Activated naive CD4-positive, alpha-beta T cell treated with anti-CD3 and anti-CD28 coated beads for 36 hours (primary cell): ENCODE measurements at regions not wholly inside any gene's neighbourhood (a gene's known extent, or its start where the extent isn't known, plus 50 kb on each side); places are given as distances from the start of the nearest gene placed in this dataset.

Source experiments
- CTCF ChIA-PET: fragments of 350-600 bp; sonication (Branson Sonifier 250); formaldehyde crosslinking; loops from one replicate; lab custom pipeline; 2021; ENCODE audit warnings: antibody characterized with exemption; lab: Charles Lee
- DNase-seq: peaks from one replicate; pipeline ENCODE4 v3.0.0-alpha.2; 2020
- H3K27ac Mint-ChIP-seq: one replicate; pipeline ENCODE4 v1.8.0; 2021; ENCODE audit warnings: mild to moderate bottlenecking, mixed read lengths
- H3K27me3 Mint-ChIP-seq: one replicate; pipeline ENCODE4 v1.8.0; 2021; ENCODE audit warnings: low read depth, mixed read lengths
- H3K36me3 Mint-ChIP-seq: one replicate; pipeline ENCODE4 v1.8.0; 2021; ENCODE audit warnings: low read depth, mixed read lengths
- H3K4me1 Mint-ChIP-seq: one replicate; pipeline ENCODE4 v1.8.0; 2021; ENCODE audit warnings: low read depth, mixed read lengths
- H3K4me3 Mint-ChIP-seq: one replicate; pipeline ENCODE4 v1.8.0; 2021; ENCODE audit warnings: mild to moderate bottlenecking, moderate library complexity, mixed read lengths
- H3K9me3 Mint-ChIP-seq: one replicate; pipeline ENCODE4 v1.8.0; 2021; ENCODE audit warnings: mixed read lengths
- intact Hi-C: fragments of 100-400 bp; cut with micrococcal nuclease; formaldehyde crosslinking; loops from one replicate; pipeline ENCODE4 v1.15.1; 2023

GRCh38 chr4:106869551-106869950 is 166.6 kb downstream of the DKK2 start:
- no peaks in the 10 kb centered on the region for H3K36me3 Mint-ChIP-seq
- H3K27me3 Mint-ChIP-seq = no peaks in the 10 kb centered on the region
- no peak overlapping the region for H3K4me3 Mint-ChIP-seq
- no peaks in the 10 kb centered on the region for H3K4me1 Mint-ChIP-seq
- H3K27ac Mint-ChIP-seq = no peak overlapping the region
- H3K9me3 Mint-ChIP-seq = peaks cover under 1% of the 10 kb centered on the region
- CTCF ChIA-PET = no interaction called here
- intact Hi-C loops = no loop called here
- DNase-seq = no peak

- H3K27ac Mint-ChIP-seq = no peak overlapping the region
- no peaks in the 10 kb centered on the region for H3K9me3 Mint-ChIP-seq
- intact Hi-C loops = no loop called here
- no peak for DNase-seq
- CTCF ChIA-PET = interaction anchor here (0.5 to 1.0 kb wide), 2 partner anchors 30 to 66 kb away, joined by 3 read pairs; no protein-coding TSS in a partner anchor
- H3K27me3 Mint-ChIP-seq = no peaks in the 10 kb centered on the region
- no peaks in the 10 kb centered on the region for H3K36me3 Mint-ChIP-seq
- no peaks in the 10 kb centered on the region for H3K4me1 Mint-ChIP-seq
- no peak overlapping the region for H3K4me3 Mint-ChIP-seq
These were observed 167.6 kb downstream of the DKK2 start for GRCh38 chr4:106868381-106869035.

GRCh38 chr4:106864231-106864630 is 171.9 kb downstream of the DKK2 start:
- Mint-ChIP-seq H3K9me3 (no peaks in the 10 kb centered on the region), H3K36me3 (no peaks in the 10 kb centered on the region)

GRCh38 chr4:106854569-106855351 is 181.4 kb downstream of the DKK2 start:
- no peak for DNase-seq
- Mint-ChIP-seq H3K4me1 (no peaks in the 10 kb centered on the region), H3K36me3 (no peaks in the 10 kb centered on the region), H3K9me3 (peaks cover 4% of the 10 kb centered on the region), H3K4me3 (no peak overlapping the region), H3K27me3 (no peaks in the 10 kb centered on the region), H3K27ac (no peak overlapping the region)
- CTCF ChIA-PET = no interaction called here
- intact Hi-C loops = no loop called here

More at GRCh38 chr4:106864231-106864630, 171.9 kb downstream of the DKK2 start:
- Mint-ChIP-seq H3K4me1 (no peaks in the 10 kb centered on the region), H3K27ac (no peak overlapping the region), H3K27me3 (no peaks in the 10 kb centered on the region), H3K4me3 (no peak overlapping the region)
- intact Hi-C loops = no loop called here
- no peak for DNase-seq
- CTCF ChIA-PET = interaction anchor here (0.7 kb wide), 1 partner anchor 318 kb away, joined by 3 read pairs; no protein-coding TSS in a partner anchor

- Mint-ChIP-seq H3K9me3 (peaks cover 4% of the 10 kb centered on the region), H3K27ac (no peak overlapping the region), H3K4me3 (no peak overlapping the region), H3K27me3 (no peaks in the 10 kb centered on the region), H3K4me1 (no peaks in the 10 kb centered on the region), H3K36me3 (no peaks in the 10 kb centered on the region)
- CTCF ChIA-PET = interaction anchor here (0.8 kb wide), 1 partner anchor 349 kb away, joined by 3 read pairs; no protein-coding TSS in a partner anchor
- DNase-seq = no peak
- intact Hi-C loops = no loop called here
These were observed 183.7 kb downstream of the DKK2 start for GRCh38 chr4:106852426-106852825.

GRCh38 chr4:106851726-106852125 is 184.4 kb downstream of the DKK2 start:
- Mint-ChIP-seq H3K4me3 (no peak overlapping the region), H3K27ac (no peak overlapping the region), H3K9me3 (no peaks in the 10 kb centered on the region), H3K36me3 (no peaks in the 10 kb centered on the region), H3K27me3 (no peaks in the 10 kb centered on the region), H3K4me1 (no peaks in the 10 kb centered on the region)
- no peak for DNase-seq
- CTCF ChIA-PET = no interaction called here
- intact Hi-C loops = no loop called here

GRCh38 chr4:106850691-106851090 is 185.4 kb downstream of the DKK2 start:
- Mint-ChIP-seq H3K36me3 (no peaks in the 10 kb centered on the region), H3K9me3 (no peaks in the 10 kb centered on the region), H3K27me3 (no peaks in the 10 kb centered on the region), H3K27ac (no peak overlapping the region), H3K4me3 (no peak overlapping the region), H3K4me1 (no peaks in the 10 kb centered on the region)
- intact Hi-C loops = no loop called here
- CTCF ChIA-PET = no interaction called here
- DNase-seq = no peak

- no peaks in the 10 kb centered on the region for H3K27me3 Mint-ChIP-seq
- H3K27ac Mint-ChIP-seq = no peak overlapping the region
- DNase-seq = no peak
- H3K36me3 Mint-ChIP-seq = no peaks in the 10 kb centered on the region
- peaks cover 8% of the 10 kb centered on the region for H3K9me3 Mint-ChIP-seq
- no peaks in the 10 kb centered on the region for H3K4me1 Mint-ChIP-seq
- intact Hi-C loops = no loop called here
- no peak overlapping the region for H3K4me3 Mint-ChIP-seq
- CTCF ChIA-PET = no interaction called here
These were observed 200.2 kb downstream of the DKK2 start for GRCh38 chr4:106835919-106836318.

- no peaks in the 10 kb centered on the region for H3K36me3 Mint-ChIP-seq
- intact Hi-C loops = no loop called here
- H3K27ac Mint-ChIP-seq = no peak overlapping the region
- H3K27me3 Mint-ChIP-seq = no peaks in the 10 kb centered on the region
- no peak for DNase-seq
- no peak overlapping the region for H3K4me3 Mint-ChIP-seq
- H3K9me3 Mint-ChIP-seq = peaks cover 7% of the 10 kb centered on the region
- CTCF ChIA-PET = interaction anchor here (0.6 kb wide), 1 partner anchor 274 kb away, joined by 3 read pairs; no protein-coding TSS in a partner anchor
- no peaks in the 10 kb centered on the region for H3K4me1 Mint-ChIP-seq
These were observed 205.2 kb downstream of the DKK2 start for GRCh38 chr4:106830879-106831278.

GRCh38 chr4:106818764-106819163 is 217.3 kb downstream of the DKK2 start:
- H3K9me3 Mint-ChIP-seq = no peaks in the 10 kb centered on the region
- no peak overlapping the region for H3K4me3 Mint-ChIP-seq
- DNase-seq = no peak
- no peaks in the 10 kb centered on the region for H3K4me1 Mint-ChIP-seq
- H3K27ac Mint-ChIP-seq = no peak overlapping the region
- H3K27me3 Mint-ChIP-seq = no peaks in the 10 kb centered on the region
- CTCF ChIA-PET = no interaction called here
- intact Hi-C loops = no loop called here
- H3K36me3 Mint-ChIP-seq = no peaks in the 10 kb centered on the region

- Mint-ChIP-seq H3K36me3 (no peaks in the 10 kb centered on the region), H3K4me1 (no peaks in the 10 kb centered on the region), H3K27ac (no peak overlapping the region), H3K4me3 (no peak overlapping the region), H3K9me3 (no peaks in the 10 kb centered on the region), H3K27me3 (no peaks in the 10 kb centered on the region)
- no peak for DNase-seq
- intact Hi-C loops = no loop called here
- CTCF ChIA-PET = no interaction called here
These were observed 219.6 kb downstream of the DKK2 start for GRCh38 chr4:106816496-106816895.

GRCh38 chr4:106810122-106810521 is 226.0 kb downstream of the DKK2 start:
- intact Hi-C loops = no loop called here
- Mint-ChIP-seq H3K9me3 (no peaks in the 10 kb centered on the region), H3K4me1 (no peaks in the 10 kb centered on the region), H3K4me3 (no peak overlapping the region), H3K36me3 (no peaks in the 10 kb centered on the region), H3K27me3 (no peaks in the 10 kb centered on the region), H3K27ac (no peak overlapping the region)
- CTCF ChIA-PET = no interaction called here
- no peak for DNase-seq

GRCh38 chr4:106809076-106809475 is 227.0 kb downstream of the DKK2 start:
- intact Hi-C loops = no loop called here
- Mint-ChIP-seq H3K27ac (no peak overlapping the region), H3K27me3 (no peaks in the 10 kb centered on the region), H3K36me3 (no peaks in the 10 kb centered on the region), H3K4me1 (no peaks in the 10 kb centered on the region), H3K4me3 (no peak overlapping the region), H3K9me3 (no peaks in the 10 kb centered on the region)
- CTCF ChIA-PET = interaction anchor here (0.6 kb wide), 1 partner anchor 589 kb away, joined by 3 read pairs; no protein-coding TSS in a partner anchor
- DNase-seq = no peak
